Suprapubic skin (tissue), 4 donors: ENCODE measurements at regions not wholly inside any gene's neighbourhood (a gene's known extent, or its start where the extent isn't known, plus 50 kb on each side); places are given as distances from the start of the nearest gene placed in this dataset.

Experiments used
- POLR2A ChIP-seq, 2 donors: fragments of 450-650 bp; IDR thresholded peaks; one replicate each; pipeline ENCODE4 v1.6.1; 2017; ENCODE audit warnings: antibody characterized with exemption in 2 of 2, mild to moderate bottlenecking in 2 of 2, moderate library complexity in 2 of 2
- POLR2AphosphoS5 ChIP-seq, 3 donors: sonication (generic); formaldehyde crosslinking; IDR thresholded peaks; one replicate each; pipeline ENCODE4 v1.6.1; 2017; ENCODE audit warnings: antibody characterized with exemption in 3 of 3
- TF ChIP-seq, protein P1 (sequence below), 2 donors: fragments of 200-600 bp in 1 of 2; fragments of 450-650 bp in 1 of 2; sonication (generic) in 1 of 2; IDR thresholded peaks; one replicate each; pipeline ENCODE4 v1.5.1; 2016 to 2019; ENCODE audit warnings: antibody characterized with exemption in 2 of 2, mild to moderate bottlenecking in 1 of 2, moderate library complexity in 1 of 2

DNA sequence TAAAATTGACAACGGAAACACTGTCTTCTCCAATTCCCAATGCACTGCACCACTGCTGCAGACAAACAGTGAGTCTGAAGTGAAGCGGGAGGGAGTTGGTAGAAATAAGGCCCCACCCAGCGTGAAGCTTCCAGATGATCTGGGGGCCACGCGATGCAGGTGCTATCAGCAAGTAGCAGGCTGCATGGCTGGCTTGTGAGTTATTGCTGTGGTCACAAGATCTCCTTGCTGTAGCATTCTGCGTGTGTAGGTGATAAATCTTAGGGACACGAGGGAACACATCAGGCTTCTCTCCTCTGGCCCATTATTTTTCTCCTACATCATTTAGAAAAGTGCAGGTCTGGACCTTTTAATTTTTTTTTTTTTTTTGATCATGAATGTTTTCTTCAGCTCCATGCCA is 407.6 kb downstream of the TMEM114 start:
- TF ChIP-seq POLR2AphosphoS5 (IDR thresholded peaks at IDR 0.05) = no peak
- TF ChIP-seq, protein P1, sequence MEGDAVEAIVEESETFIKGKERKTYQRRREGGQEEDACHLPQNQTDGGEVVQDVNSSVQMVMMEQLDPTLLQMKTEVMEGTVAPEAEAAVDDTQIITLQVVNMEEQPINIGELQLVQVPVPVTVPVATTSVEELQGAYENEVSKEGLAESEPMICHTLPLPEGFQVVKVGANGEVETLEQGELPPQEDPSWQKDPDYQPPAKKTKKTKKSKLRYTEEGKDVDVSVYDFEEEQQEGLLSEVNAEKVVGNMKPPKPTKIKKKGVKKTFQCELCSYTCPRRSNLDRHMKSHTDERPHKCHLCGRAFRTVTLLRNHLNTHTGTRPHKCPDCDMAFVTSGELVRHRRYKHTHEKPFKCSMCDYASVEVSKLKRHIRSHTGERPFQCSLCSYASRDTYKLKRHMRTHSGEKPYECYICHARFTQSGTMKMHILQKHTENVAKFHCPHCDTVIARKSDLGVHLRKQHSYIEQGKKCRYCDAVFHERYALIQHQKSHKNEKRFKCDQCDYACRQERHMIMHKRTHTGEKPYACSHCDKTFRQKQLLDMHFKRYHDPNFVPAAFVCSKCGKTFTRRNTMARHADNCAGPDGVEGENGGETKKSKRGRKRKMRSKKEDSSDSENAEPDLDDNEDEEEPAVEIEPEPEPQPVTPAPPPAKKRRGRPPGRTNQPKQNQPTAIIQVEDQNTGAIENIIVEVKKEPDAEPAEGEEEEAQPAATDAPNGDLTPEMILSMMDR (IDR thresholded peaks at IDR 0.05) = no peak
- TF ChIP-seq POLR2A (IDR thresholded peaks at IDR 0.05) = no peak
